GM13977 (cell line): ENCODE measurements at regions not wholly inside any gene's neighbourhood (a gene's known extent, or its start where the extent isn't known, plus 50 kb on each side); places are given as distances from the start of the nearest gene placed in this dataset.

Experiments used
- DNase-seq: peaks from one replicate; pipeline ENCODE4 v3.0.0; 2012; ENCODE audit warnings: low spot score
- CTCF ChIP-seq: IDR thresholded peaks from 2 replicates; pipeline ENCODE4 v1.5.1; 2012; ENCODE audit warnings: mild to moderate bottlenecking, control low read depth; ENCODE audit not compliant: insufficient read depth; ENCODE audit errors: extremely low read depth, missing control alignments
- in situ Hi-C: fragments of 300-500 bp; cut with MboI; formaldehyde crosslinking; loops from one replicate; pipeline ENCODE4 v1.12.0; 2022; ENCODE audit warnings: low sequenced_read_pairs, low pct_unique_long_range_greater_than_20kb, mixed read lengths, inconsistent platforms; ENCODE audit not compliant: unreplicated experiment

- in situ Hi-C loops, result loop anchor here (25.0 kb wide), 1 partner anchor 244 kb away; no protein-coding TSS in a partner anchor
- DNase-seq, result no peak
- TF ChIP-seq CTCF, result no peak
Measured at GRCh38 chr7:18306696-18307095, 188.9 kb upstream of the HDAC9 start.

- in situ Hi-C loops, result loop anchor here (25.0 kb wide), 1 partner anchor 247 kb away; no protein-coding TSS in a partner anchor
- TF ChIP-seq CTCF, result no peak
- no peak for DNase-seq
Measured at GRCh38 chr7:18308938-18309337, 186.6 kb upstream of the HDAC9 start.

- DNase-seq, result no peak
- in situ Hi-C loops, result loop anchor here (25.0 kb wide), 1 partner anchor 250 kb away; no protein-coding TSS in a partner anchor
- TF ChIP-seq CTCF, result no peak
Measured at GRCh38 chr7:18312482-18312881, 183.1 kb upstream of the HDAC9 start.

- DNase-seq, result no peak
- TF ChIP-seq CTCF, result no peak
- in situ Hi-C loops, result loop anchor here (25.0 kb wide), 1 partner anchor 252 kb away; no protein-coding TSS in a partner anchor
Measured at GRCh38 chr7:18313965-18314364, 181.6 kb upstream of the HDAC9 start.

- DNase-seq, result no peak
- no peak for TF ChIP-seq CTCF
- in situ Hi-C loops, result loop anchor here (25.0 kb wide), 1 partner anchor 253 kb away; no protein-coding TSS in a partner anchor
Measured at GRCh38 chr7:18315241-18315640, 180.3 kb upstream of the HDAC9 start.

GRCh38 chr7:18317941-18318340 lies 177.6 kb upstream of the HDAC9 start:
- no peak for TF ChIP-seq CTCF
- in situ Hi-C loops, result loop anchor here (25.0 kb wide), 1 partner anchor 256 kb away; no protein-coding TSS in a partner anchor
- DNase-seq, result no peak
